HCT116 (cell line): ENCODE measurements at regions not wholly inside any gene's neighbourhood (a gene's known extent, or its start where the extent isn't known, plus 50 kb on each side); places are given as distances from the start of the nearest gene placed in this dataset.

Experiments used
- EZH2 ChIP-seq: fragments of 200-600 bp; sonication (generic); IDR thresholded peaks from 2 replicates; pipeline ENCODE4 v1.6.1; 2017; ENCODE audit warnings: antibody characterized with exemption, mixed run types
- POLR2A ChIP-seq: IDR thresholded peaks from 2 replicates; pipeline ENCODE4 v1.7.0; 2011; ENCODE audit warnings: borderline replicate concordance; ENCODE audit not compliant: insufficient read depth, insufficient read length; ENCODE audit errors: extremely low read depth
- ZNF274 ChIP-seq: fragments of 200-500 bp; sonication (Bioruptor generic); IDR thresholded peaks from 2 replicates; pipeline ENCODE4 v1.6.1; 2014; ENCODE audit warnings: mild to moderate bottlenecking, low read depth, low read length, inconsistent platforms

GRCh38 chr1:244128591-244129383 is 77.7 kb downstream of the ZBTB18 start:
- TF ChIP-seq EZH2 (no peak), POLR2A (no peak), ZNF274 (no peak)
